ENCODE measurements at regions not wholly inside any gene's neighbourhood (a gene's known extent, or its start where the extent isn't known, plus 50 kb on each side); places are given as distances from the start of the nearest gene placed in this dataset.
"Not testable (repeated sequence)": the region's sequence is repeated elsewhere in the genome, so short reads cannot be mapped to it uniquely, and the experiment has no call there.

- TF ChIP-seq CTCF (IDR thresholded peaks at IDR 0.05; ENCODE audit: insufficient read depth, low read length, poor library complexity, severe bottlenecking): no peak
Measured at GRCh38 chr4:135434936-135435335, 1233.3 kb upstream of the PABPC4L start.

GRCh38 chr4:135429528-135429927 is 1227.9 kb upstream of the PABPC4L start:
- Histone ChIP-seq H3K4me3 (ENCODE audit: low read depth, low read length) (no peak overlapping the region), H3K27me3 (ENCODE audit: control insufficient read depth, insufficient read depth, low read length) (no peaks in the 10 kb centered on the region), H3K36me3 (ENCODE audit: control insufficient read depth, insufficient read depth, low read length) (no peaks in the 10 kb centered on the region)
- no peak for TF ChIP-seq CTCF (IDR thresholded peaks at IDR 0.05; ENCODE audit: insufficient read depth, low read length, poor library complexity, severe bottlenecking)
- DNase-seq (ENCODE audit: low read depth): no peak

More at GRCh38 chr4:135434936-135435335, 1233.3 kb upstream of the PABPC4L start:
- Histone ChIP-seq H3K36me3 (ENCODE audit: control insufficient read depth, insufficient read depth, low read length) (no peaks in the 10 kb centered on the region), H3K27me3 (ENCODE audit: control insufficient read depth, insufficient read depth, low read length) (no peaks in the 10 kb centered on the region), H3K4me3 (ENCODE audit: low read depth, low read length) (no peak overlapping the region)
- DNase-seq (ENCODE audit: low read depth): no peak

- Histone ChIP-seq H3K36me3 (ENCODE audit: control insufficient read depth, insufficient read depth, low read length) (no peaks in the 10 kb centered on the region), H3K27me3 (ENCODE audit: control insufficient read depth, insufficient read depth, low read length) (no peaks in the 10 kb centered on the region), H3K4me3 (ENCODE audit: low read depth, low read length) (no peak overlapping the region)
- no peak for DNase-seq (ENCODE audit: low read depth)
- TF ChIP-seq CTCF (IDR thresholded peaks at IDR 0.05; ENCODE audit: insufficient read depth, low read length, poor library complexity, severe bottlenecking): peak; percentile 37
Measured at GRCh38 chr4:135418353-135418752, 1216.8 kb upstream of the PABPC4L start.

- H3K27me3 ChIP-seq (ENCODE audit: control insufficient read depth, insufficient read depth, low read length): no peaks in the 10 kb centered on the region
- H3K36me3 ChIP-seq (ENCODE audit: control insufficient read depth, insufficient read depth, low read length): no peaks in the 10 kb centered on the region
- no peak overlapping the region for H3K4me3 ChIP-seq (ENCODE audit: low read depth, low read length)
- DNase-seq (ENCODE audit: low read depth): no peak
- TF ChIP-seq CTCF (IDR thresholded peaks at IDR 0.05; ENCODE audit: insufficient read depth, low read length, poor library complexity, severe bottlenecking): no peak
Measured at GRCh38 chr4:135412213-135412612, 1210.6 kb upstream of the PABPC4L start.

- Histone ChIP-seq H3K36me3 (ENCODE audit: control insufficient read depth, insufficient read depth, low read length) (no peaks in the 10 kb centered on the region), H3K27me3 (ENCODE audit: control insufficient read depth, insufficient read depth, low read length) (no peaks in the 10 kb centered on the region), H3K4me3 (ENCODE audit: low read depth, low read length) (no peak overlapping the region)
- TF ChIP-seq CTCF (IDR thresholded peaks at IDR 0.05; ENCODE audit: insufficient read depth, low read length, poor library complexity, severe bottlenecking): no peak
- no peak for DNase-seq (ENCODE audit: low read depth)
Measured at GRCh38 chr4:135411251-135411650, 1209.7 kb upstream of the PABPC4L start.

GRCh38 chr4:135409261-135409660 is 1207.7 kb upstream of the PABPC4L start:
- not testable (repeated sequence) for H3K36me3 ChIP-seq (ENCODE audit: control insufficient read depth, insufficient read depth, low read length); DNase-seq (ENCODE audit: low read depth); H3K27me3 ChIP-seq (ENCODE audit: control insufficient read depth, insufficient read depth, low read length); H3K4me3 ChIP-seq (ENCODE audit: low read depth, low read length)

Measured in kidney epithelial cell (primary cell).